GM23248 (cell line): ENCODE measurements at regions not wholly inside any gene's neighbourhood (a gene's known extent, or its start where the extent isn't known, plus 50 kb on each side); places are given as distances from the start of the nearest gene placed in this dataset.

Source experiments
- EZH2 ChIP-seq: fragments of 200-600 bp; sonication (generic); IDR thresholded peaks from 2 replicates; pipeline ENCODE4 v1.6.1; 2018; ENCODE audit warnings: antibody characterized with exemption, mild to moderate bottlenecking; ENCODE audit not compliant: insufficient read depth, poor library complexity, severe bottlenecking
- EZH2phosphoT487 ChIP-seq: fragments of 200-600 bp; sonication (generic); IDR thresholded peaks from 2 replicates; pipeline ENCODE4 v1.6.1; 2018; ENCODE audit warnings: antibody characterized with exemption, moderate library complexity, mild to moderate bottlenecking, low read depth; ENCODE audit not compliant: insufficient read depth

GRCh38 chr11:15745266-15745665 is 611.1 kb downstream of the SOX6 start:
- no peak for TF ChIP-seq EZH2
- no peak for TF ChIP-seq EZH2phosphoT487
